Right lung (tissue), 2 donors: ENCODE measurements at regions not wholly inside any gene's neighbourhood (a gene's known extent, or its start where the extent isn't known, plus 50 kb on each side); places are given as distances from the start of the nearest gene placed in this dataset.

Experiments used
- DNase-seq, 2 donors: peaks; one replicate each; pipeline ENCODE4 v3.0.0-alpha.2; 2013

DNA sequence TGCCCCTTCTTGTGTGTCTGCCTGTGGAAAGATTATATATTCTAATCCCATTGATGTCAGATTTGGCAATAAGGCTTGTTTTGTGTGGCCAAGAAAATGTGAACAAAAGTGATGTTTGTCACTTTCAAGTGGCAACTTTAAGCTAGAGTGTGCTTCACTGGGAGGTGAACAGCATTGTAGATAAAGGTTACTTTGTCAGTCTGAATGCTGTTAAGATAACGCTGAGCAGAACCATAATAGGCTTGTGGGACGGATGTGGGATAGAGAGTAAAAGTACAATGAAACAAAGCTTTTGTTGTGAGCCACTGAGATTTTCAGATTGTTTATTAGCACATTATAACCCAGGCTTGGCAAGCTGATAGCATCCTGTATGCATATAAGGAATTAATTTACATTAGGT lies 303.8 kb upstream of the MAN1A1 start:
- no peak for DNase-seq

DNA sequence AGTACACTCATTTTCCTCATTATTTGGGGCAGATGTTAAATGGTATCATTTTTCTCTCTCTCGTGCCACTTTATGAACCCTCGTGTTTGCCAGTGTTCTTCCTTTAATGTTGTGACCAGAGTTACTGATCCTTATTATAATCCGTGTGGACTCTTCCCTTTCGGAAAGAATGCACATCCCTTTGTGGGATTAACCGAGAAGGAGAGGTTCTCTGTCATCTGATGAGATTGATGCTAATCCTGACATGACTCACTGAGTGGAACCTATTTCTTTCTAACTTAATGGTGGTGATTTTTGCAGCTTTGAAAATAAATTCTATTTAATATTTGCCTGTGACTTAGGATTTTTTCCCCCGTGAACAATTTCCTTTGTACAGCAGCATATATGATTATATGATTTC lies 300.0 kb upstream of the MAN1A1 start:
- DNase-seq, result no peak

DNA sequence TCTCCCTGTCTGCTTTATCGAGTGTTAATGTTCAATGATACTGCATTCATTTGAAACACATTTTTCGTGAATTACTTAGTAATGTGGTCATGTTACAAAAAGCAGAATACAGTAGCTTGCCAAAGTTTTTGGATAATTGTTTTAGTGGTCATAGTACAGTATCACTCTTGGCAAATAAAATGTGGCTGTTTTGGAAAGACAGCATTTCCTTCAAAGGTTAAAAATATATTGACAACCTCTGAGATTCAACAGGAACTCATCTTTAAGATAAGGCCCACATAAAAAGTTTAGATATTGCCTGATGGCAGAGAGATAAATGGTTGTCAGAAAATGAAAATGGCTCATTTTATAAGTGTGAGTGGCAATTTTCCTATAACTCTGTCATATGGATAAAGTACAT lies 297.7 kb upstream of the MAN1A1 start:
- DNase-seq, result no peak

DNA sequence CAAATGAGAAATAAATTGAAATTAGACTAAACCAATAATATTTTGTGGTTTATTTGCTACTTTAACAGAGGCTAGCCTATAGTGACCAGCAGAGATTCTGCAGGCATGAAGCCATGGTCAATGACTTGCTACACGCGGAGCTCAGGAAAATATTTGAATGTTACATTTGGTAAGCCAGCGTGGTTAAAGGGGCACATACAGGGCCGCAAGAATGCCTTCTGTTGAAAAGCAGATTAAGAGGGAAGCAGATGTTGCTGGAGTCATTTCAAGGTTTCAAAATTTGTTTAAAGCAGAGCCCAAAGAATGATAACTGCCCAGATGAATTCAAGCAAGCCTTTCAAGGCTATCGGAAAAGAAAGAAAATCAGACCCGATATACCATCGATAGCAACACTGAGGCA lies 294.3 kb upstream of the MAN1A1 start:
- DNase-seq, result no peak

DNA sequence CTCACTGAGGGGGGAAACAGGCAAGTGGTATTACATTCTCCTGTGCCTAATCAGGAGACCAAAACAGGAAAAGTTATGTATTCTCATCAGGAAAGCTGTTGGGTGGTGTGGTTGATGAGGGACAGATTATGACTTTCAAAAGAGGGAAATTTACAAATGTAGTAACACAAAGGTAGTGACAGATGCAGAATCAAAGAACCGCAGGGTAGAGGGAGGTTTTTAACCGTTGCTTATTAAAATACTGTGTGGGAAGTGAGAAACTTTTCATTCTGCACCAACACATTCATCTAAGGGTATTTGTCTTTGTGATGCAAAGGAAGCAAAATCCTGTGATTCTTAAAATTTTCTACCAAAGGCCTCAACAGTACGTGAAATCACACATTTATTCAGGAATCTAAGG lies 288.2 kb upstream of the MAN1A1 start:
- no peak for DNase-seq

DNA sequence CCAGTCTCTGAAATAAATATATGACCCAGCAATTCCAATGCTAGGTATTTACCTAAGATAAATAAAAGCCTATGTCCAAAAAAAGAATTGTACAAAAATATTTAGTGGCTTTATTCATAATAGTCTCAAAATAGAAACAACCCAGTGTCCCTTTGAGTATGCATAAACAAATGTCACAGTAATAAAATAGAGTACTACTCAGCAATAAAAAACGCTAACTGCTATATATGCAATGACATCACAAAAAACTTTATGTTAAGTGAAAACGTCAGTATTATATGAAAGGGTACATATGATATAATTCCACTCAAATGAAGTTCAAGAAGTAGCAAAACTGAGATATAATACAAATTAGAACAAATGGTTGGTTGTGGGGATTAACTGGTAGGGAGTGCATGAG lies 286.5 kb upstream of the MAN1A1 start:
- DNase-seq, result no peak

DNA sequence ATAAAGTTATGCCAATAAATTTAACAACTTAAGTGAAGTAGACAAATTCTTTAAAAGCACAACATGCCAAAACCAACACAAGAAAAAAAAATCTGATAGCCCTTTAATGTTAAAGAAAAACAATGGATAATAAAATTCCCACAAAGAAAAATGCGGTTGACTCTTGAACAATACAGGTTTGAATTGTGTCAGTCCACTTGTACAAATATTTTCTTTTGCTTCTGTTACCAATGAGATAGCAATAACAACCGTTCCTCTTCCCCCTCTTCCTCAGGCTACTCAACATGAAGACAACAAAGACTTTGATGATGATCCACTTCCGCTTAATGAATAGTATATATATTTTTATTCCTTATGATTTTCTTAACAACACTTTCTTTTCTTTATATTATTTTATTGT lies 283.9 kb upstream of the MAN1A1 start:
- DNase-seq, result no peak

DNA sequence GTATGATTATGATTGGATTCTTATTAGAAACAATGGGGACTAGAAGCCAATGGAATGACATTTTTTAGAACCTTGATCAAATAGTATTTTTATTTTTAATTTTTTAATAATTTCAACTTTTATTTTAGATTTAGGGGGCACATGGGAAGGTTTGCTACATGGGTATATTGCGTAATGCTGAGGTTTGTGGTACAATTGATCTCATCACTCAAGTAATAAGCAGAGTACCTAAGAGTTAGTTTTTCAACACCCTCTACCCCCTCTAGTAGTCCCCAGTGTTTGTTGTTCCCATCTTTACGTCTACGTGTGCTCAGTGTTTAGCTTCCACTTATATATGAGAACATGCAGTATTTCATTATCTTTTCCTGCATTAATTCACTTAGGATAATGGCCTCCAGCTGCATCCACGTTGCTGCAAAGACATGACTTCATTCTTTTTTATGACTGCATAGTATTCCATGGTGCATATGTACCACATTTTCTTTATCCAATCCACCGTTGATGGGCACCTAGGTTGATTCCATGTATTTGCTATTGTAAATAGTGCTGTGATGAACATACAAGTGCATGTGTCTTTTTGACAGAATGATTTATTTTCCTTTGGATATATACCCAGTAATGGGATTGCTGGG lies 281.1 kb upstream of the MAN1A1 start:
- no peak for DNase-seq

DNA sequence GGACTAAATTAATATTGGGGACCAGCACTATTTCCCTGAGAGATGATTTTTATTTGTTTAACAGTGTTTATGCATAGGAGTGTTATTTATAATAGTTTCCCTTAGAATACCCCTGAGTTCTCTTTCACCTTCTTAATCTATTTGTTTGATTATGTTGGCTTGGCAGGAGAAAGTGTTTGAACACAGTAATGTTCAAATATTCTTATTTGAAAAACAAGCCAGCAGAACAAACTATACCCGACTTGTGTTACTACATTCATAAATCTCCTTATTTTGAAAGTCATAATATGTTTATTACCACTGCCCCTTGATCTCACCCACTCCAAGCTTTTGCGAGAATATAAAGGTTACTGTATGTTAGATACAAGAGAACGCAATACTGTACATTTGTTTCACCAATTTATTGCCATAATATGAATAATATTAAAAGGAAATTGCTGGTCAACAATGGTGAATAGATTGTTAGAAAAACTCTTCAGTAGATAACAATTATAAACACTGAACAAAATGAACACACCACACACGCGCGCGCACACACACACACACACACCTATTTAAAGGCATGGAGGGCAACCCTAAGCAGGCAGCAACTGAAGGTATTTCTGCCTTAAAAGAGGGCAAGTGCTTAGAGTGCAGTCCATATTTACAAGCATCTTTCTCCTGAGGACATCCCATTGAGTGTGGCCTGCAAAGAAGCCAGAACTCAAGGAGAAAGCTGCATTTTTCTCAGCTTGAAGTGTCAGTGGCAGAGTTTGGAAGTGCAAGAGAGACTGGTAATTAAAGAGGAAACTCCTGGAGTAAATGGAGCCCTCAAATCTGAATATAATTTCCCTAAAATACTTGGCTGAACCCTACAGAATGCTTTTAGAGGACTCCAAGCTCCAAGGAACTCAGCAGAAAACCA lies 279.4 kb upstream of the MAN1A1 start:
- no peak for DNase-seq

DNA sequence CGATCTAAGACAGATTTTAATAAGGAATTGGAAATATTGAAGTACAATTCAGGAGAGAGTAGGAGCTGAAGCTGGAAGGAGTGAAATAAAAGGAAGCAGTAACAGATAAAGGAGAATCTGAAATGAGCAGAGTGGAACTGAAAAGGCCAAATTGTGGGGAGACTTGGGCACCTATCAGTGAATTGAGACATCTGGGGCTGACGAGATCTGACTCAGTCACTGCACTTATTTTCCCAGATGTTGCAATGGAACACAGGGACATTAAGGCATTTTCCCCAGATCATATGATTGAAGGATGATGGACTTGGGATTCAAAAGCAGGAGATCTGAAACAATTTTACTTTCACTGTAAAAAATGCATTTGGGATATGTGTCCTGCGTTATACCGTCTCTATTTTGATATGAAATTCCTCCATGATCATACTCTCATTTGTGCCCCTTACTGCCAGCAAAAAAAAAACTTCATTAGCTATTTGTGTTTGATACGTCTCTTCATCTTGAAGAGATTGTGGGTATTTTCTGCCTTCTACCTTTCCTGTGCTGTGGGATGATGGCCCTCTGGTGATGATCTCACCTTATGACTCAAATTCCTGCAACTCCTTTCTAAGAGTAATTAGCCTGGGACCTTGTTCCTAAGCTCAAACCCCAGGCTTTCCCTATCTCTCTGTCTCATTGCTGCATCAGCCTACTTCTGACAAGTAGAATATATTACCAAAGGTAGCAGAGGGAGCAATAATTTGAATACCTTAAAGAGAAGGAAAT lies 278.5 kb upstream of the MAN1A1 start:
- no peak for DNase-seq

DNA sequence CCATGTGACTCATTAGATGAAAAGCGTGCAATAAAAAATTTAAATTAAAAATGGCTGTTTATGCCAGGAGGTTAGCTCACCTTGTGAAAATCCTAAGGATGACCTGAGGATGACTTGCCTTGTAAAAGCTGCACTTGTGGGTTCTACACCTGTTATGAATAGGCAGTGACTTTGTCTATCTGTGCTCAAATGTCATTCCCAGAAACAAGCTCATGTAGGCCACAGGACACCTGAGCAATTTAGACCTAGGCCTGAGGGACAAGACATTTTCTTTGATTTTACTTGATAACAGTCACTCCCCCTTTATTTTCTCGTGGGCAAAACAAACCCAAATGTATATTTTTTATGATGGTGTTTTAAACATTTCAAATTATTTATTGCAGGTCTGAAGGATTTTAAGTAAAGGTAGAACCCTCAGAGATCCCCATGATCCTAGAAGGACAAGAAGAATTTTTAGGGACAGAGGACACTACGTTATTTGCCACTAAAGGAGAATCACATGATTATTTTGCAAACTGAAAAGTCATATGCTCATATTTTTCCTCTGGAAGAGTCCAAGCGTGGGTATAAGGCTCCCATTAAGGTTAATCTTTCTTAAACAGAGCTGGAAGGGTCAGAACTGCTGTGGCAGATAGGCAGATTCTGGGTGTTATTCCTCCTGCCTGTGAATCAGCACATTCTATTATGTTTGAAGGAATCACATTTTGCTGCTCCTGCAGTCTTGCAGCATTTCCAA lies 277.5 kb upstream of the MAN1A1 start:
- no peak for DNase-seq

DNA sequence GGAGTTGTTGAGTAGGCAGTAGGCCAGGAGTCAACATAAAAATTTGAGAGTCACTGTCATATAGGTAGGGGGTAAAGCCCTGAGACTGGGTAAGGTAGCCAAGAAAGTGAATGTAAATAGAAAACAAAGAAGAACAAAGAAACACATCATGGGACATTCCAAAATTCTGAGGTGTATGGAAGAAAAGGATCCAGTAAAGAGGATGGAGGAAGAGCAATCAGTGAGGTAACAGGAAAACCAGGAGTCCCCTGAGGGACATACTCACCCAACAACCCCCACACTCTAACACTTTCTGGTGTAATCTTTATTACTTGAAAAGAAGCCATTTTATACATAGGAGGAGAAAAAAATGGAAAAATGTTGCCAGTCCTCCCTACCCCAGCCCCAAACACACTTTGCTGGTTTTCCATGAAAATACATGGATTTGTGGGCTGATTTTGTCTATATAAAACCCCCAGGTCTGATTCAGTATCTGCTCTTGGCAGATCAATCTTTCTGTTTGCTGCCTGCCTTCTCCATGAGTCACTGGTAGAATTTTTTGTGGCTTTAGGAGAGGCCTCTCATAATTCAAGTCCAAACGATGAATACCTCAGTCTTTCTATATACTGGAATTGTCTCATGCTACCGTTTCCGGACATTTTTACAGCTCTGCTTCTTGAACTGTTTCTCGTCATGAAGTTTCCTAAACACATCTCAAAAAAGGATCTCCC lies 271.4 kb upstream of the MAN1A1 start:
- no peak for DNase-seq

DNA sequence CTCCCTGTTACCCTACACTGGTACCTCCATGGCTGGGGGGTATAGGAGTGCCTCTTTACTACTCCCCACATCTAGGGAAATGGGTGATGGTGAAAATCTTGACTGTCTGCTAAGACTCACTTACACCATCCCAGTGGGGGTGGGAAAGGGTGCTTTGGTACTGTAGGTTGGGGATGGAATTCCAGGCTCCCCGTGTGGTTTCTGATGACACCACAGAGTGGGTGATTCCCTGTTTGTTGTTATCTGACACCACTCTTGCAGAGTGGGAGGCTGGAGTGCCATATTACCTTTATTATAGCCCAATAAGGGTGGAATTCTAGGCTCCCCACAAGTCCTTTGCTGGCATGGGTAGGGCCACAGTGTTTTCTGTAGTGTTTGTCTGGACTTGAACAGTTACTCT lies 264.6 kb upstream of the MAN1A1 start:
- DNase-seq, result no peak

DNA sequence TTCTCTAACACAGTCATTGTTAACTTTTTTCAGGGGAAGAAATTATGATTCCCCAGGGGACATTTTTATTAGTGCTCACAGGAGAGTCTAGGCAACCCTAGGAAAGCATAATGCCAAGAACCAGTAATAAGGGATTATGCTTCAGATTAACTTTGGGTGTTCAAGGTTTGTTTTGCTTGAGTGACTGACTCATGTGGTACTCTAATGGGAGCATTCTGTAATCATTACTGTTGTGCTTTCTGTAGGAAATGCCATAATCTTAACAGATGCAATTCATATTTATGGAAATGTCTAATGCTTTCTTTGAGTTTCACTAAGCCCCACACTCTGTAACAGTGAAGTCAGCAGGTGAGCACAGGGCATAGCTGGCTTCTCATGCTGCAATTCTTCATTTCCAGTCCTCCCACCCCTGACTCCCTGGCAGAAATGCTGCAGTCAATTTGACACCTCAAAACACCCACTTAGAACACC lies 263.4 kb upstream of the MAN1A1 start:
- DNase-seq, result no peak

DNA sequence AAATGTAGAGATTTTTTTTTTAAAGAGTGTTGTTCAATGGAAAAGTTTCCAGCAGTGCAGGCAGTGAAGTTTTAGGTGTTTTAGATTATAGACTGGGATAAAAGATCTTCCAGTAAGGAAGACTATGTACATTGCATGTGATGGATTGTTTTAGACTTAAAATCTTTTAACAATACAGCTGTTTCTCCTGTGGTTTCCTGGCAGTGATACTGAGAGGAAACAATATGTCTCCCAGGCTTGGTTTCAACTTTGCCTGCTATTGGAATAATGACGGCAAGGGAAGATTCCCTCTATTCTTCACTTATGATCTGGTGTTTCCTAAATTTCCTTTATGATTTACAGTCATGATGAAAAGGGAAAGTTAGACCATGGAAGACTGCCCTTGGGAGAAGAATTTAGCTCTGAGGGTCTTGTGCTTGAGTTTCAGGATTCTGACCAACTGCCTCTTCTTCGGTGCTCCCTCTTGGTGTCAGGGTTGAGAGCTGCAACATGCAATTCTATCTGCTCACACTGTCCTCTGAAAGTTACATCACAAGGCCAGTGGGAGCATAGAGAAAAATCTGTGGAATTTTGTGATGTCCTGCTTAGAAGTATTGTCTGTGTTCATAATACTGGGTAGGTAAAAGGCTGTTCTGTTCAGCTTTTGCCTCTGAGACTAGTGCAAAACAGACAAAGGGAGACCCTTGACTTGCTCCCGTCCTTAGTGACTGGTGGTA lies 262.8 kb upstream of the MAN1A1 start:
- DNase-seq, result no peak

DNA sequence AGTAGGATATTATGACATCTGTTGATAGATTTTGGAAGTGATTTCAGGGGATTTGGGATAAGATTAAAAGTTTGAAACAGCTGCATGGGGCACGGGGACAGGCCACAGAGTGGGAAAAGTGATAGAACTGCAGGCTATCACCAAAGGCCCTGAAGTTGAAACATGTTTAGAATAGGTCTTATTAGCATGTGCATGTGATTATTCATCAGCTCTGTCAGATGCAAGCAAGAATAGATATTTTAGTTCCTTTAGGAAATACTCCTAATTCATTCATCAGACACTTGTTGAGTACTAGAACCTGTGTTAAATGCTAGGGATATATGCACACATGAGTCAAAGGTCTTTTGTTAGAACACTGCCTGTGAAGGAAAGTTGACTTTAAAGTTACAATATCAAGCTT lies 261.2 kb upstream of the MAN1A1 start:
- no peak for DNase-seq

DNA sequence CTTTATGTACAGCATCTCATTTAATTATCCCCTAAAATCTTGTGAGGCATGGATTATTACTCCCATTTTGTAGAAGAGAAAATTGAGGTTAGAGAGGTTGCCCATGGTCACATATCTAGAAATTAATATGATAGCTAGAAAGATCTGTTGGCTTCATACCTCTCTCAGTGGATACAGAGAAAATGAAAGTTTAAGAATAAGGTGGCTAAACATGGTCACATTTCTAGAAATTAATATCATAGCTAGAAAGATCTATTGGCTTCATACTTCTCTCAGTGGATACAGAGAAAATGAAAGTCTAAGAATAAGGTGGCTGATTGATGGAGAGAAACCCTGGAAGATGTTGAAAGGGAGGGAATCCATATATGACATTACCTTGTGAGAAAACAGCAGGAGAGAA lies 260.7 kb upstream of the MAN1A1 start:
- DNase-seq, result no peak

DNA sequence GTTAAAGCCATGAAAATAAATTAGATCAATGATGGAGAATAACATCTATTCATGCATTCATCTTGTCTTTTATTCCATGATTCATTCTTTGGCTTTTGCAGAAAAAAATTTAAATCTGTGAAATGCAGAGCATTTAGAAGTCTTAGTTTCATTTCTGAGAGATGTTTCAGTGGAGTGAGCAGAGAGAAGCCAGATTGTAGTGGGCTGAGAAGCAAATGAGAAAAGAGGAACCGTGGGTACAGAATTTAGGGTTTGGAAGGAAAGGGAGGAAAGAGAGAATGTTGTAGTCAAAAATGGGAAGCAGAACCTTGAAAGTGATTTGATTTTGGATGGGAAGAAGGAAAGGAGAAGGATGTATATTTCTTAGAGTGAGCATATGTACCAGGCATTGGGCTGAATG lies 260.3 kb upstream of the MAN1A1 start:
- DNase-seq, result no peak

DNA sequence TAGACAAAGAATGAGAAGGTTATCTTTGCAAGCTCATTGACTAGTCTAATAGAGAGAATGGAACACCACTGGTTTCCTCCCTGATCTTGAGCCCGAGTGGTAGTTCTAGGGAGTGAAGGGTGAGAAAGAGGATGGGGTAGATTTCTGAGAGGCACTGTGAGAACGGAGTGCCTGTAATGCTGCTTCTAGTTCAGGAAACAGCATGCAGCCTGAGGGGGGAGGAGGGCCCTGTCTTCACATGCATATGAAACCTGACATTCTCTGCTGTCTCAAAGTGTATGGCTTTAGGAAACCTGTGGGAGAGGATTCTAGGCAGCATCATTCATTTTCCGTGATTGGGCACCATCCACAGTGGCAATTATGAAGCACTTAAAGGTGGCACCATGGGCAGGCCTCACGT lies 259.4 kb upstream of the MAN1A1 start:
- no peak for DNase-seq

DNA sequence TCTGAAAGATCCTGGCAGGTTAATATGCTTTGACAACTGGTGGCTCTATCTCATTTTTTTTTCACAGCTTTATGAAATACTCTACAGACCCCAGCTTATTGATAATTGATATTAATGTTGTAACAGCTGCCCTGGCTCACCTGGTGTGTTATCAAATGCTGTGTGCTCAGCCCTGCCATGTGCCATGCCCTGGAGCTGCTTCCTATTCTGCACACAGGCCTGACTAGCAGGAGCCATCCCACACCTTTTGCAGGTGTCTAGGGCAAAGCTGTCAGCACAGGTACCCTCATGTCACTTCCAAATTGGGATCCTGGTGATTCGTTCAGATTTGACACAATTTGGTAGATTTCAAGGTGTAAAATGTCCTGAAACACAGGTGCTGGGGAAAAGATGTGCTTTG lies 254.6 kb upstream of the MAN1A1 start:
- no peak for DNase-seq

DNA sequence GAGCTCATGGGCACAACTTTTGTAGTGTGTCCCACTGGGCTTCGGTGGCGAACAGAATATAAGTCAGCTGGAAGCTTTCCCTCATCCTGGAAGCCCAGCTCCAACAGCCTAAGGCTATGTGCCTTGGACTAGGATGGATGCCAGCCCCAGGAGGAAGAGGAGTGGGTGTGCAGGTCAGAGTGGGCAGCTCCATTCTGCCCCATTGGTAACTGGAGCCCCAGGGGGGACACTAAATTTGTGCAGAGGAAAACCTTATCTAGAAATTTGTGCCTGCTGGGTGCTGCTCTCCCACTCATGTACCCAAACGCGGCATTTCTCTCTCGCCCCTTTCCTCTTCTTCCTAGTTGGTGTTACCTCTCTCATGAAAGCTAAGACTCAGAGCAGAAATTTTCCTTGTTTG lies 253.9 kb upstream of the MAN1A1 start:
- no peak for DNase-seq
